ENCODE measurements at regions not wholly inside any gene's neighbourhood (a gene's known extent, or its start where the extent isn't known, plus 50 kb on each side); places are given as distances from the start of the nearest gene placed in this dataset.
"Not testable (repeated sequence)": the region's sequence is repeated elsewhere in the genome, so short reads cannot be mapped to it uniquely, and the experiment has no call there.

DNA sequence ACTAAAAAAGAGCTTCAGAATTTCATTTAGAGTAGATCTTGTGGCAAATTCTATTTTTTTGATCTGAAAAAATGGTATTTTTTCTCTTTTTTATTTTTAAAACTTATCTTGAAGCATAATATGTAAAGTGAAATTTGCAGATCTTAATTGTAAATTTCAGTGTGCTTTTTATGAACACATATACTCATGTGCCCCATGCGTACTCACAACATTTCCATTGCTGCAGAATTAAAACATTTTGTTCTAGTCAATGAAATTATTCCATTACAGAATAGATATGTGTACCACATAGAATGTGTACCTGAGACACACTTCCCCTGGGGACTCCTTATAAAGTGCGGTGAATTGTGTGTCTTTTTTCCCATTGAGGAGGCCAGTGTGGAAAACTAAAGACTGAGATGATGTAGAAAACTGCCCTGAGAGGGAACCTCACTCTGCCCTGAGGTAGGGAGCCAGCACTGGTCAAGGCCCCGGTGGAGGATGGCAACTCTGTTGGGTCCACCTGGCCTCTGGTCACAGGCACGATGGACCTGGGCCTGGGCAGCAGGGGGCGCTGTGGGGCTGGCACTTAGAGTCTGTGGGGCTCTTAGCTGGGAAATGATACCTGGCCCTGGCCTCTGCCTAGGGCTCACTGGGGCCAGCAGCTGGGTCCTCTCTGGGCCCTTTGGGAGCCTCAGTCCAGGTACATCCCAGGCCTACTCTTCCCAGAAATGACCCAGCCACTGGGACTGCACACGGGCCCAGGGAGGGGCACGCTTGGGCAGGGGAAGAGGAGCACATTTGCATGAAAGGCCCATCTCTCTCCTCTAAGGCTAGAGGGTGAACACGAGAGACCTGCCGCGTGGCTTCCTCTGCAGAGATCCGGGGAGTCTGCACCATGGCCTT, 77.9 kb upstream of the TOP3B start:
- no peak for DNase-seq (ENCODE audit: low read depth in 2 of 2, low spot score in 1 of 2)

DNA sequence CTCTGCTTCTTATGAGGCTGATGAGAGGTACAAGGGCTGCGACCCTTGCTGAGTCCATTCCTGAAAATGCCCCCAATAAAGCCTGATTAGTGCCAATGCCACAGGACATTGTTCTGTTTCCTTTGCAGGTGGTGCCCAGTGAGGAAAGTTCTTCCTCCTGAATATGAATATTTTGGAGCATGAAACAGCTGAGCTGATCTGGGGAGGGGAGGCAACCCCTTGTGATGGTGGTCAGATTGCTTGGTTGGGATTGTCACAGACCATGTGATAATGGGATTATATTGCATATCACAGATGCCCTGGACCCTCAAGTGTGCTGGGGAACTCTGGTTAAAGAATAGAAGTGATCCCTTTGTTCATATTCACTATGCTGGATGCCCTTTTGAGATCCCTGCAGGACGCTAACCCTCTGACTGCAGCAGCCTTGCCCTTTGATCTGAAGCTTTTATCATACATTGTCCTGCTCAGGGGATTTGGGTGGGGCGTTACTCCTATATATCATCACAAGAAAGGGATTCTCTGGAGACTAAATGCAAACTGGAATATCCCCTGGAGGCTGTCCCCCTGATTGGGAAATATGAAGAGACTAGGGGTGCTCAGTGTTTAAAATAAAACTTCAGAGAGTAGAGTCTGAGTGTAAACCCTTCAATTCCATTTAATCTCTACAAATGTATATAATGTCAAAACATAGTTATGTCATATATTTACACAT, 76.9 kb upstream of the TOP3B start:
- no peak for DNase-seq (ENCODE audit: low read depth in 2 of 2, low spot score in 1 of 2)

DNA sequence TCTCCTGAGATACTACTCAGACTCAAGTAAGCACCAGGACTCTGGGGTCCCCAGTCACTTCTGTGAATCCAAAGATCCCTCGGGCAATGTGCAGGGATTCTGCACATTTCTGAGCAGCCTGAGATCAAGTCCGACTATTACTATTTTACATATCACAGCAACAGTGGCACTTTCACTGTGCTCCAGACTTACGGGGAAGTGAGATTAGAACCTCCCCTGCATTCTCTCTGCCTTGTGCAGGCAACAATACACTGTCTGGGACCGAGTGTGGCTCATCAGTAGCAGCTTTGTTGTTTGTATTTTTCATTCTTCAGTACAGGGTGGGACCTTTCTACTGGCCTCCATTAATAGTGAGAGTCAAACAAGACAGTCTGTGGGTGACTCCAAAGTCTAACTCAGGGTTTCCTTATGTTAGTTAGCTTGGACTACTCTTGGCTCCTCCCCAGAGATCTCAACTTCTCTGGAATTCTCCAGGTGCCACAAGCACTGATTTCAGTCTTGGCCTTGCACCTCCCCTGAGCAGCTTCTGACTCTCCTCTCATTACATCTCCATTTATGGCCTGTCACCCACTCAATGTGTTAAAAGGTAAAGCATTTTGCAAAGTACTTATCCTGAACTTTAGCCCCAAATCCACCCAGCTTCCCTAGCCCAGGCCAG, 76.2 kb upstream of the TOP3B start:
- no peak for DNase-seq (ENCODE audit: low read depth in 2 of 2, low spot score in 1 of 2)

DNA sequence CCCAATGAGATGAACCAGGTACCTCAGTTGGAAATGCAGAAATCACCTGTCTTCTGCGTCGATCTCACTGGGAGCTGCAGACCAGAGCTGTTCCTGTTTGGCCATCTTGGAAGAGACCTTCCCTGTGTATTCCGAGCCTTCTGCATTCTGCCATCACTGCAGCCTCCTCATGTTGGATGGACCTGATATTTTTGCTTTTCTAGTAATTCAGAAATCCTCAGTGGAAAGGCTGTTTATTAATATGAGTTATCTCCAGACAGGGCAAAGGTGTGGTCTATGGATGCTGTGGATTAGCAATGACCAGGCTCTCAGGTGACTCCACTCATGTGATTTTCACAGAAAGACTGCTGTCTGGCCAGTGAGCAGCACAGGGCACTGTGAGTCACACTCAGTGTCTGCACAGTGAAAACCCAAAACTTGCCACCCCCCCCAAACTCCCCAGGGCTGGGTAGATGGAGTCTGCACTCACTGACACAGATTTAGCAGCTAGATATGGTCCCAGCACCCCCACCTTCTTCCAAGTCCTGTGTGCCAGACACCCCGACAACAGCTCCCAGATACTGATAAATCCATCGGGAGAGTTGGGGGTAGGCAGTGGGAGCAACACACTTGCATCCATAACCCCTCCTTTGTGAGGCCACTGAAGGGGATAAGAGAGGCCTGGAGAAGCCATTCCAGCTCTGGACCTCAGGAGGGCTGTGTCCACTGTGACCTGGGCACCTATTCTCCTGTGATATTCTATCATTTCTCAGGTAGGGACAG, 75.2 kb upstream of the TOP3B start:
- no peak for DNase-seq (ENCODE audit: low read depth in 2 of 2, low spot score in 1 of 2)

DNA sequence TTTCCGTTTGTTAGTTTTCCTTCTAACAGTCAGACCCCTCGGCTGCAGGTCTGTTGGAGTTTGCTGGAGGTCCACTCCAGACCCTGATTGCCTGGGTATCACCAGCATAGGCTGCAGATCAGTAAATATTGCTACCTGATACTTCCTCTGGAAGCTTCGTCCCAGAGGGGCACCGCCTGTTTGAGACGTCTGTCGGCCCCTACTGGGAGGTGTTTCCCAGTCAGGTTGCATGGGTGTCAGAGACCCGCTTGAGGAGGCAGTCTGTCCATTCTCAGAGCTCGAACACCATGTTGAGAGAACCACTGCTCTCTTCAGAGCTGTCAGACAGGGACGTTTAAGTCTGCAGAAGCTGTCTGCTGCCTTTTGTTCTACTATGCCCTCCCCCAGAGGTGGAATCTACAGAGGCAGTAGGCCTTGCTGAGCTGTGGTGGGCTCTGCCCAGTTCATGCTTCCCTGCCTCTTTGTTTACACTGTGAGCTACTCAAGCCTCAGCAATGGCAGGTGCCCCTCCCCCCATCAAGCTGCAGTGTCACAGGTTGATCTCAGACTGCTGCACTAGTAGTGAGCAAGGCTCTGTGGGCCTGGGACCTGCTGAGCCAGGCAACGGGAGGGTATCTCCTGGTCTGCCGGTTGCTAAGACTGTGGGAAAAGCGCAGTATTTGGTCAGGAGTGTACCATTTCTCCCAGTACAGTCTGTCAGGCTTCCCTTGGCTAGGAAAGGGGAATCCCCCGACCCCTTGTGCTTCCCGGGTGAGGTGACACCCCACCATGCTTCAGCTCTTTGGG, 74.4 kb upstream of the TOP3B start:
- DNase-seq (ENCODE audit: low read depth in 2 of 2, low spot score in 1 of 2), result not testable (repeated sequence)

DNA sequence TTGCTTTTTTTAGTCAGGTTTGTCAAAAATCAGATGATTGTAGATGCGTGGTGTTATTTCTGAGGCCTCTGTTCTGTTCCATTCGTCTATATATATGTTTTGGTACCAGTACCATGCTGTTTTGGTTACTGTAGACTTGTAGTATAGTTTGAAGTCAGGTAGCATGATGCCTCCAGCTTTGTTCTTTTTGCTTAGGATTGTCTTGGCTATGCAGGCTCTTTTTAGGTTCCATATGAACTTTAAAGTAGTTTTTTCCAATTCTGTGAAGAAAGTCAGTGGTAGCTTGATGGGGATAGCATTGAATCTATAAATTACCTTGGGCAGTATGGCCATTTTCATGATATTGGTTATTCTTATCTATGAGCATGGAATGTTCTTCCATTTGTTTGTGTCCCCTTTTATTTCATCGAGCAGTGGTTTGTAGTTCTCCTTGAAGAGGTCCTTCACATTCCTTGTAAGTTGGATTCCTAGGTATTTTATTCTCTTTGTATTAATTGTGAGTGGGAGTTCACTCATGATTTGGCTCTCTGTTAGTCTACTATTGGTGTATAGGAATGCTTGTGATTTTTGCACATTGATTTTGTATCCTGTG, 70.1 kb upstream of the TOP3B start:
- DNase-seq (ENCODE audit: low read depth in 2 of 2, low spot score in 1 of 2), result not testable (repeated sequence)

DNA sequence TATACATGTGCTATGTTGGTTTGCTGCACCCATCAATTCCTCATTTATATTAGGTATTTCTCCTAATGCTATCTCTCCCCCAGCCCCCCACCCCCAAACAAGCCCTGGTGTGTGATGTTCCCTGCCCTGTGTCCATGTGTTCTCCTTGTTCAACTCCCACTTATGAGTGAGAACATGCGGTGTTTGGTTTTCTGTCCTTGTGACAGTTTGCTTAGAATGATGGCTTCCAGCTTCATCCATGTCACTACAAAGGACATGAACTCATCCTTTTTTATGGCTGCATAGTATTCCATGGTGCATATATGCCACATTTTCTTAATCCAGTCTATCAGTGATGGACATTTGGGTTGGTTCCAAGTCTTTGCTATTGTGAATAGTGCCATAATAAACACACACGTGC, 68.4 kb upstream of the TOP3B start:
- DNase-seq (ENCODE audit: low read depth in 2 of 2, low spot score in 1 of 2), result not testable (repeated sequence)

DNA sequence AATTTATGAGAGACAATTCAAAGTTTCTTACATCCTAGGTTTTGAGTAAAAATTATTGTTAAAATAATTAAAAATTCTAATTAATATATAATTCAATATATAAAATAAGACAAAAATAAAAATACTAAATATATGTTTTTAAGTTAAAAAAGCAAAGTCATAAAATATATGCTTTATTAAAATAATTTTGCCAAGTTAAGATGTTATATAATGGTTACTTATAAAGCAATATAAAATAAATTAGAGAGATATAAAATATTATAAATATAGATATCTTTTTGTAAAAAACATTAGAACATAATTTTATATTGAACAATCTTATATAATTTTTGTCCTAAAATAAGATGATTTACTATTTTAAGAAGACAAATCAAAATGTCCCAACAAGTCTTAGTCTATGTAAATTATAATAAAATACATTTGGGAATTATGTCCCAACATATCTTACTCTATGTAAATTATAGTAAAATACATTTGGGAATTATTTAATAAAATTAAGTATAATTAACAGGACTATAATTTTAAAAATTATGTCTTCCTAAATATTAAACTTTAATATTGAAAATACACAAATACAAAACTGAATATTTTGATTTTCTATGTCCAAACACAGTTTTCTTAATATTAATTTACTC, 67.7 kb upstream of the TOP3B start:
- no peak for DNase-seq (ENCODE audit: low read depth in 2 of 2, low spot score in 1 of 2)

DNA sequence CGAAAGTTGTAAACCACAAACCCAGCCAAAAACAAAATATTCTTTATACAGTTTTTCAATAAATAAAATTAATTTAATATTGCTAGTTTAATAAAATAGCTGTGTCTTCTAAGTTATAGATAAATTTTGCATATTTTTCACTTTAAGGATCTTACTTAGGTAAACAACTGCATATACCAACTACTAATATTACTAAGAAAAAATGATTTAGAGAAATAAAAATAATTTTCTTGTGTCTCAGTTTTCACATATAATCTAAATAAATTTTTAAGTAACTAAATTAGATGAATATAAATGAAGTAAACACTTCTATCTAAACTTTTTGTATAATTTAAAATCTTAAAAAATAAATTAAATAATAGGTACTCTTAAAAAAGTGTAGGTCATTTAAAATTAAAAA, 67.1 kb upstream of the TOP3B start:
- no peak for DNase-seq (ENCODE audit: low read depth in 2 of 2, low spot score in 1 of 2)

DNA sequence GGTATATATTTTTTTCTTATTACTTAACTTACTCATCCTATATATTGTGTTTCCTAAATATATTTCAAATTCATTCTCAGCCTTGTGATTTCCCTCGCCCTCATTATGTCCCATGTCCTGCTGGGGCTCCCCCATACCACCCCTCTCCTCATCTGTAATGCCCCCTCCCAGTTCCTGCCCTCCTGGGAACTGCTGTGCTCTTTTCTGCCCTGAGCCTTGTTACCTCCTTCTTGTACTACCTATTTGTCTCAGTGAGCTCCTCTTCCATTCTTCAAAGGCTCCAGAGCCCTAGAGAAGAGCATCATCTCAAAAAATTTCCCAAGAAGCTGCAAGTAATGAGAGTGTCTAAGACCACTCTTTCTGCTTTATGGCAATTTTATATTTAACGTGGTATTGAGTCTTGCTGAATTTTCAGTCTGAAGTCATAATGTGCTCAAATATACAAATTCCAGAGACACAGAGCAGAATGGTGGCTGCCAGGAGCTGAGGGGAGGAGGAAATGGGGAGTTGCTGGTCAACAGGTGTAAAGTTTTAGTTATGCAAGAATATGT, 66.5 kb upstream of the TOP3B start:
- DNase-seq (ENCODE audit: low read depth in 2 of 2, low spot score in 1 of 2), result no peak

DNA sequence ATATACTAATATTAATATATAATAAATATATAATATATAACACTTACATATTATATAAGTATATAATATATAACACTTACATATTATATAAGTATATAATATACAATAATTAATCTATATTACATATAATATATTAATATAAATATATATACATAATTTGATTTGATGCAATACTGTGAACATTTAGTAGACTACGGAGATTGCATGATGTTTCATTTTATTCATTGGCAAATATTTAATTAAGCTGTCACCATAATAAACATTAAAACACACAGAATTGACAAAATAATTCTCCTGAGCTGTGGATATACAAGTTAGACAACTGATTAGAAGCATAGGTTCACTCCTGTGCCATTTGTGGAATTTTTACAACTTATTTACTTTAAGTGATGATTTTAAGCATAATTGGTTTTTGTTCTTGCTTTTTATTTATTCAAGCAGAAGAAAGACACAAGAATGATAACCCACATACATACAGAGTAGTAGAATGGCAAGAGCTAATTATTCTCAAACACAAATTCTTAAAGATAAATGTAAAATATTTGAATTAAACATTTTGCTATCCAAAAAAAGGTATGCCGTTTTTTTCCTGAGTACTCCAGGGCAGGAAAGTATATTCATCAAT, 65.8 kb upstream of the TOP3B start:
- no peak for DNase-seq (ENCODE audit: low read depth in 2 of 2, low spot score in 1 of 2)

DNA sequence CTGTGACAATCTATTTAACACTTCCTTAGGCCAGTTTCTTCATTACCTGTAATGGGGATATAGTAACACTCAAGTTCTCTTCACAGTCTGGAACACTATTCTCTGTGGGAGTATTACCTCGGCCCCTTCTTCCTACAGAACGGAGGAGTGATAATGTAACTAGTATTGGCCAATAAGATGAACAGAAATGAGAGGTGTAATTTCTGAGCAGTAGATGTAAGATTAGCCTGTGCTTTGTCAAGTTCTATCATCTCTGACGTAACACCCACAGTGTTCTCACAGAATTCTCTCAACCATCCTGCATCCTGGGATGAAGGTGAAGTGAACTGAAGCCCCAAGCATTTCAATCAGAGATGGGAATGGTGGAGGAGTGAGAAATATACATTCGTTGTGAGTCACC, 65.2 kb upstream of the TOP3B start:
- DNase-seq (ENCODE audit: low read depth in 2 of 2, low spot score in 1 of 2), result no peak

DNA sequence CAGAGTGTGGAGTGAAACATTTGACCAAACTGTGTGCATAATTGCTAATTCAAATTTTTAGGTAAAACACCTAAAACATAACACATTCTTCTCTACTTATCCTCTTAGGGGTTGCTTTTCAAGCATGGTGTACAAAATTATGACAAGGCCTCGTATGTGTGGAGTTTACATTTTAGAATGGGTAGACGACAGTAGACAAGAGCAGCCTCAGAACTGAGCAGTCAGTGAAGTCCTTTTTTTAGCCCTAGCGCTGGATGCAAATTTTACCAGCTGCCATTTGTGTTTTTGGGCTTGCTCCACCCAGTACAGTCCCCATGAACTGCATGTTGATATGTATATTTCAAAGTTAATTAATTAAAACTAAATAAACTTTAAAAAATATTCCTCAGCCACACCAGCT, 64.7 kb upstream of the TOP3B start:
- DNase-seq (ENCODE audit: low read depth in 2 of 2, low spot score in 1 of 2), result no peak

DNA sequence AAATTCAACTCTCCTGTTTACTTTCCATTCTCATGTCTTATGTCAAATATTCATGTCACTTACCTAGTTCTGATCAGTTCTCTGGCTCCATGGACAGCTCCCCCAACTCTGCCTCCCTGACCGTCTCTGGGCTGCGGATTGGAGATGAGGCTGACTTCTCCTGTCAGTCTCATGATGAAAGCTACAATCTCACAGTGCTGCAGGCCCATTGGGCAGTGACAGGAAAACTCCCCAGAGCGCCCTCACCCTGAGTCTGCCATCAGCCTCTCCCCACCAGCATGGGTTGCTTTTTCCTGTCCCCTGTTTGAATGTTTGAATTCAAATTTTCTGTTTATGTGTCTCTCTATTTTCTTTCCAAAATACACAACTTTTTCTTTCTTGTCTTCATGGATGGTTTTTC, 63.8 kb upstream of the TOP3B start:
- no peak for DNase-seq (ENCODE audit: low read depth in 2 of 2, low spot score in 1 of 2)

DNA sequence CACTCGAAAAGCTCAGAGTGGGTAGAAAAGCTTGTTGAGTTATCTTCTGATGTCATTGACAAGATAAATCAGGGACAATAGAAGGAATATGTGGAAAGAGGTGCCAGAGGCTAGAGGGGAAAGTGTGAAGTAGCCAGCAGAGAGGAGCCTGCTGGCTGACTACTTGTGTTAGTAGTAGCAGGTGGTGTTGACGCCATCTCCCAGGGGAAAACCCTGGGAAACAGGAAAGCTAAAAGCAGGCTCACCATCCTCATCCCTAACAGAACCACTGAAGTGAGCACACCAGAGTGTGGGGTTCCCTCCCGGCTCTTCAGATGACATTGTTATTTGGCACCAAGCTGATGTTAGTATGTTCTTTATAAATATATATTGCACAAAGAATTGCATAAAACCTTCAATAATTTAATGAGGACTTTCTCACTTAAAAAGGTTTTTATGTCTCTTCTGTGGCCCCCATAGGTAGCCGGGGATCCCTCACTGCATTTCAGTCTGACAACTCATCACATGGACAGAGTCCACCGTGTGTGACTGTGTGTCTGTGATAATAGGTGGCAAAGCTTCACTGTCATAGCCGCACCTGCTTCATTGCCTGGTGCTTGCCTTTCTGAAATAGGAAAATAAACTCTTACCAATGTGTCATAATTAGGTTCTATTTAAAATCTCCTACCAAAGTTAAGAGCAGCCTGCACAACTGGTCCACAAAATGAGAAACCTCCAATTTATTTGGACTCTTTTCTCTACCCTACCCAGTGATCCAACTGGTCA, 63.2 kb upstream of the TOP3B start:
- DNase-seq (ENCODE audit: low read depth in 2 of 2, low spot score in 1 of 2), result no peak

DNA sequence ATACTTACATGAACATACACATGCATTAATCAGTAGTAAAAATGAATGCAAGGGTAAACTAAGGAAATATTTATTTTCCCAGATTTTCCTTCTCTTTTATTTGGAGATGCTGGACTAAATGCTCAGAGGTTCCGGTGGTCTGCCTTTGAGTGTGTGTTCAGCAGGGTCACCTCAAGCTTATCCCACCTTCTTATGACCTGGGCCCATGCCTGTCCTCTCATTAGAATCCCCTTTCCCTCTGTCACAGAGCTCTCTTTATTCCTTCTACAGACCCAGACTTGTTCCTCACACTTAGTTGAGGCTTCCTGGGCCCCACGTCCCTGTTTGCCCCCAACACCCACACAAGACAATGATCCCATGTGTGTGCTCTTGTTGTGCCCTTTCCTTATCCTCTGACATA, 61.6 kb upstream of the TOP3B start:
- DNase-seq (ENCODE audit: low read depth in 2 of 2, low spot score in 1 of 2), result no peak

DNA sequence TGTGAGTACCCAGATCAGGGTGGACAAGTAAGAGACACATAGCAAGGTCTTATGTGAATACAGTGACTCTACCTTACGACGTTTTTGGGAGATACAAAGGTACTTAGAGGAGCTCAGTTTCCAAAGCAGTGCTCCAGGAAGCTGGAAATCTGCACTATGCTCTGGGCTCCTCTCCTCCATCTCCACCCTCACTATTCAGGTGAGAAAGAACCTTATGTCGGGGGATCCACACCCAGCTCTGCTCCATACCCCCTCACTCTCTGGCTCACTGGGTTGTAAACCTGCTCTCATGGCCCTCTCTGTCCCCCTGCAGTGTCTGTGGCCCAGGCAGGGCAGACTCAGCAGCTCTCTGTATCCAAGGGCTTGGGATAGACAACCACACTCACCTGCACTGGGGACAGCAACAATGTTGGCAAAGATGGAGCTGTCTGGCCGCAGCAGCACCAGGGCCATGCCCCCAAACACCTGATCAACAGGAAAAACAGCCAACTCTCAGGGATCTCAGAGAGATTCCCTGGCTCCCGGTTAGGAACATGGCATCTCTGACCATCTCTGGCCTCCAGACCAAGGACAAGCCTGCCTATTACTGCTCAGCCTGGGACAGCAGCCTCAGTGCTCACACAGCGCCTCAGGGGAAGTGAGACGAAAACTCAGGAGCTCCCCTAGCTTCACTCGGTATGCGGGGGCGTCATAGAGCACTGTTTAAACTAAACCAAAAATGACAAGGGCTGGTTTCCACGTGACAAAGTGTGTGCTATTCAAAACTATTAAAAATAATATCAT, 60.9 kb upstream of the TOP3B start:
- no peak for DNase-seq (ENCODE audit: low read depth in 2 of 2, low spot score in 1 of 2)

Data from stimulated activated CD8-positive, alpha-beta memory T cell treated with anti-CD3 and anti-CD28 coated beads, Interleukin-4, amount 100 ng/mL, for 1 hour (primary cell).